ENCODE measurements at regions not wholly inside any gene's neighbourhood (a gene's known extent, or its start where the extent isn't known, plus 50 kb on each side); places are given as distances from the start of the nearest gene placed in this dataset.

- TF ChIP-seq SMC3 (IDR thresholded peaks at IDR 0.05; ENCODE audit: low read depth, low read length), result no peak
- TF ChIP-seq CTCF (conservative IDR thresholded peaks at IDR 0.05; ENCODE audit: low read depth, low read length), result no peak
- TF ChIP-seq, protein P1, sequence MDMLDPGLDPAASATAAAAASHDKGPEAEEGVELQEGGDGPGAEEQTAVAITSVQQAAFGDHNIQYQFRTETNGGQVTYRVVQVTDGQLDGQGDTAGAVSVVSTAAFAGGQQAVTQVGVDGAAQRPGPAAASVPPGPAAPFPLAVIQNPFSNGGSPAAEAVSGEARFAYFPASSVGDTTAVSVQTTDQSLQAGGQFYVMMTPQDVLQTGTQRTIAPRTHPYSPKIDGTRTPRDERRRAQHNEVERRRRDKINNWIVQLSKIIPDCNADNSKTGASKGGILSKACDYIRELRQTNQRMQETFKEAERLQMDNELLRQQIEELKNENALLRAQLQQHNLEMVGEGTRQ (IDR thresholded peaks at IDR 0.05; ENCODE audit: low read depth, low read length), result no peak
- TF ChIP-seq MAFK (IDR thresholded peaks at IDR 0.05; ENCODE audit: low read depth, low read length), result no peak
- Histone ChIP-seq H3K4ac (ENCODE audit: low read depth, low read length) (no peak overlapping the region), H2BK120ac (ENCODE audit: low read depth, low read length) (no peak overlapping the region), H3K9me1 (ENCODE audit: insufficient read depth, low read length) (no peaks in the 10 kb centered on the region), H3K4me2 (ENCODE audit: low read depth, low read length) (no peak overlapping the region), H3K36me3 (ENCODE audit: control insufficient read depth, insufficient read depth, low read length) (no peaks in the 10 kb centered on the region), H4K5ac (ENCODE audit: low read depth, low read length) (no peak overlapping the region), H2AK5ac (ENCODE audit: low read depth, low read length) (no peak overlapping the region), H3K23ac (ENCODE audit: low read depth, low read length) (no peak overlapping the region), H3K27me3 (ENCODE audit: control insufficient read depth, insufficient read depth, low read length) (no peaks in the 10 kb centered on the region), H2AK9ac (replicated peaks; ENCODE audit: low read depth, low read length, poor library complexity) (no peak overlapping the region), H3K9ac (ENCODE audit: low read depth, low read length) (no peak overlapping the region), H2BK20ac (ENCODE audit: low read depth, low read length) (no peak overlapping the region), H3K79me1 (ENCODE audit: low read depth in 1 of 2, low read length in 2 of 2) (no peaks in the 10 kb centered on the region), H3K27ac (ENCODE audit: insufficient read depth, low read length) (no peak overlapping the region), H3K18ac (ENCODE audit: low read depth, low read length) (no peak overlapping the region), H3K9me3 (ENCODE audit: control insufficient read depth, insufficient read depth, low read length) (no peaks in the 10 kb centered on the region), H3K4me1 (ENCODE audit: control insufficient read depth, insufficient read depth, low read length) (no peaks in the 10 kb centered on the region; the same call in 1 of the 2 replicates), H2BK5ac (ENCODE audit: low read depth, low read length, poor library complexity, severe bottlenecking) (no peak overlapping the region), H4K20me1 (ENCODE audit: insufficient read depth, low read length) (no peaks in the 10 kb centered on the region), H2BK15ac (ENCODE audit: low read depth, low read length) (no peak overlapping the region), H3K14ac (replicated peaks; ENCODE audit: low read depth, low read length) (no peak overlapping the region), H3K56ac (ENCODE audit: extremely low read depth, insufficient read depth, low read length) (no peak overlapping the region), H3K4me3 (ENCODE audit: insufficient read depth, low read depth, low read length) (no peak overlapping the region), H4K8ac (ENCODE audit: low read depth in 2 of 2, low read length in 2 of 2) (no peak overlapping the region), H4K91ac (ENCODE audit: insufficient read depth, low read depth, low read length) (no peak overlapping the region), H2AFZ (replicated peaks; ENCODE audit: low read length, poor library complexity) (no peak overlapping the region)
- ATAC-seq (ENCODE audit: low read depth) (no peak), DNase-seq (no peak)
- no TSS peak for BruUV-seq (replicated peaks)
- ChIA-PET CTCF (no interaction called here), POLR2A (ENCODE audit: unreplicated experiment) (no interaction called here)
- intact Hi-C loops (cut with micrococcal nuclease), result no loop called here
- WGBS, 2 experiments (ENCODE audit: extremely low coverage in 2 of 2, insufficient read length in 1 of 2), result no CpG with 5 or more reads among the region's 4 CpGs
- dilution Hi-C loops (cut with HindIII; ENCODE audit: low sequenced_read_pairs, unreplicated experiment), result no loop called here
- in situ Hi-C loops (cut with MboI; ENCODE audit: low sequenced_read_pairs), result no loop called here
Observed at GRCh38 chr4:181858741-181859140, 384.5 kb upstream of the TENM3 start.

Measured in IMR-90 (cell line).